ENCODE measurements at regions not wholly inside any gene's neighbourhood (a gene's known extent, or its start where the extent isn't known, plus 50 kb on each side); places are given as distances from the start of the nearest gene placed in this dataset. TPM values are rescaled to one million over a fixed set of nuclear protein-coding genes. Genes with fewer than 3 reads are reported as not detected.

DNA sequence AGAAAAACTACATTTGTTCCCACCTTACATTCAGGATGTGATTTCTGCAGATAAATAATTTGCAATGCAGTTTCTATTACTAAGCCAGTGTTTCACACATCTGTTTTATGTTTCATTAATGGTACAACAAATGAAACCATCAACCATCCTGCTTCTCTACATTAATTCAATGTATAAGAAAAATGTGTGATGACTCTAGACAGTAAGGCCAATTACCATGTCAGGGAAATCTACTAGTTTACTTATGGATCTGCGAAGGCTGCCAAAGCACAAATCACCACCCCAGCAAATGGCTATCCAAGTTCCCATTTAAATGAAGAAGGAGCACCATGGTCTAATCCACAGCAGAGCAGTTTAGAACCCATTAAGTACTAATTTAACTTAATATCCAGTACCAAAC is 50.1 kb upstream of the NCAM1 start:
- H4K8ac ChIP-seq (ENCODE audit: low read depth, low read length), result no peak overlapping the region
- H3K14ac ChIP-seq (ENCODE audit: low read length), result no peak overlapping the region
- no peak overlapping the region for H2AK5ac ChIP-seq (ENCODE audit: low read depth, low read length)
- no peak overlapping the region for H2BK15ac ChIP-seq (ENCODE audit: low read length)
- no peaks in the 10 kb centered on the region for H3K36me3 ChIP-seq (replicated peaks in 1 of 2; ENCODE audit: control insufficient read depth in 2 of 2, insufficient read depth in 2 of 2, low read length in 2 of 2)
- H3K9ac ChIP-seq (ENCODE audit: low read depth, low read length, poor library complexity), result no peak overlapping the region
- H3K4me3 ChIP-seq (ENCODE audit: low read length in 2 of 2), result no peak overlapping the region
- H3K23ac ChIP-seq (ENCODE audit: low read depth, low read length, poor library complexity), result no peak overlapping the region
- DNase-seq (ENCODE audit: low spot score), result no peak
- no peak overlapping the region for H3K4ac ChIP-seq (ENCODE audit: low read length)
- no peak overlapping the region for H3K4me2 ChIP-seq (ENCODE audit: insufficient read depth, low read length, poor library complexity, severe bottlenecking)
- H2AFZ ChIP-seq (ENCODE audit: low read length), result no peak overlapping the region
- H3K9me3 ChIP-seq (replicated peaks in 1 of 2; ENCODE audit: control insufficient read depth in 2 of 2, insufficient read depth in 1 of 2, low read depth in 1 of 2, low read length in 2 of 2), result no peaks in the 10 kb centered on the region
- no peak overlapping the region for H2BK5ac ChIP-seq (ENCODE audit: low read length)
- no CpG with 5 or more reads among the region's 1 CpG for WGBS, 2 donors (ENCODE audit: extremely low coverage in 2 of 2, insufficient read length in 2 of 2, insufficient replicate concordance in 1 of 2)
- no peak overlapping the region for H2BK12ac ChIP-seq (ENCODE audit: low read length)
- no peaks in the 10 kb centered on the region for H3K27me3 ChIP-seq (ENCODE audit: control insufficient read depth in 3 of 3, insufficient read depth in 3 of 3, low read depth in 1 of 3, low read length in 3 of 3)
- no peak overlapping the region for H3K18ac ChIP-seq (ENCODE audit: low read length)
- no peak overlapping the region for H4K91ac ChIP-seq (ENCODE audit: low read depth, low read length, poor library complexity)
- no peak overlapping the region for H3K27ac ChIP-seq (replicated peaks; ENCODE audit: low read length)
- H3K4me1 ChIP-seq (ENCODE audit: control insufficient read depth in 2 of 2, insufficient read depth in 1 of 2, low read depth in 1 of 2, low read length in 2 of 2), result peaks cover 0 to 1% of the 10 kb centered on the region in 2 donors
- H2BK120ac ChIP-seq (ENCODE audit: low read depth, low read length), result no peak overlapping the region
- H3K79me1 ChIP-seq (ENCODE audit: low read depth, low read length), result no peaks in the 10 kb centered on the region

Small RNAs in the stretch of these regions (small RNA-seq; reads per million reads assigned to genes)
- not detected for gene RF00477 (ENCODE audit: insufficient read depth)
- gene RNU6-44P (ENCODE audit: insufficient read depth), result not detected

Measured in neuronal stem cell (in vitro differentiated cells).